ENCODE measurements at regions not wholly inside any gene's neighbourhood (a gene's known extent, or its start where the extent isn't known, plus 50 kb on each side); places are given as distances from the start of the nearest gene placed in this dataset.

DNA sequence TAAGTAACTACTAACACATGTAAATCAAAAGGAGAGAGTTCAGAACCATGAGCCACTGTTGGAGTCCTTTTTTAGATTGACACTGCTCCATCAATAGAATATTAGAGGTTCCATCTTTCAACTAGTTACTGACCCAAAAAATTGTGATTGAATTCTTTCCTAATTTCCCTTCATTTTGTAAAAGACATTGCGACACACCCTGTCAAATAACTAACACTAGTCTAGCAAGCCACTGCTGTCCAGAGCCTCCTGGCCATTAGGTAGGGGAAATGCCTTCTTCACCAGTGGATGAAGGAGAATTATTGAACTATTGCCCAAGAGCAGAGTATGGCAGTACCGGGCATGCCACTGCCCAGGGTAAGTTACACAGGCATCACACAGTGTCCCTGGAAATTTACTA lies 282.3 kb downstream of the FOXA2 start:
- no peak overlapping the region for H3K23ac ChIP-seq (ENCODE audit: insufficient read length, low read depth, low read length)
- H4K20me1 ChIP-seq (ENCODE audit: control insufficient read depth, insufficient read depth, insufficient read length): no peaks in the 10 kb centered on the region
- no peaks in the 10 kb centered on the region for H3K79me2 ChIP-seq (ENCODE audit: insufficient read depth, low read length)
- no peak overlapping the region for H3K18ac ChIP-seq (ENCODE audit: insufficient read length, low read depth, low read length)
- no peak overlapping the region for H3K4ac ChIP-seq (ENCODE audit: low read depth, low read length)
- H3K79me1 ChIP-seq (ENCODE audit: insufficient read depth, low read depth, low read length, poor library complexity, severe bottlenecking): no peaks in the 10 kb centered on the region
- H2AFZ ChIP-seq (ENCODE audit: low read length): no peak overlapping the region
- H2BK20ac ChIP-seq (ENCODE audit: low read depth, low read length, poor library complexity, severe bottlenecking): no peak overlapping the region
- no peak overlapping the region for H3K56ac ChIP-seq (ENCODE audit: insufficient read length, low read depth, low read length)
- Mint-ChIP-seq H3K9me3 (peaks cover 2 to 3% of the 10 kb centered on the region in 2 experiments; a peak in 1 of 5 replicates), H3K36me3 (ENCODE audit: insufficient read depth in 1 of 3, low read depth in 3 of 3) (peaks cover 0 to 6% (median 0%) of the 10 kb centered on the region in 3 experiments; a peak in 1 of 7 replicates), H3K4me3 (no peak overlapping the region), H3K27ac (no peak overlapping the region), H3K4me1 (no peaks in the 10 kb centered on the region), H3K27me3 (ENCODE audit: low read depth) (peaks cover 41% of the 10 kb centered on the region)
- no peak overlapping the region for H4K8ac ChIP-seq (replicated peaks; ENCODE audit: insufficient read length, low read depth, low read length)
- H2AK5ac ChIP-seq (ENCODE audit: insufficient read length, low read length): no peak overlapping the region
- H3K9ac ChIP-seq (ENCODE audit: extremely low read depth, insufficient read length, low read length): no peak overlapping the region
- no peaks in the 10 kb centered on the region for H3K4me1 ChIP-seq (ENCODE audit: insufficient read depth, low read length)
- DNase-seq: no peak
- no peaks in the 10 kb centered on the region for H3K9me3 ChIP-seq (ENCODE audit: control insufficient read depth, low read depth, low read length)
- no peak overlapping the region for H4K5ac ChIP-seq (ENCODE audit: insufficient read length, low read depth, low read length)
- H3T11ph ChIP-seq (ENCODE audit: low read length): no peak overlapping the region
- no peak overlapping the region for H2BK15ac ChIP-seq (ENCODE audit: low read depth, low read length)
- TF ChIP-seq, protein P1, sequence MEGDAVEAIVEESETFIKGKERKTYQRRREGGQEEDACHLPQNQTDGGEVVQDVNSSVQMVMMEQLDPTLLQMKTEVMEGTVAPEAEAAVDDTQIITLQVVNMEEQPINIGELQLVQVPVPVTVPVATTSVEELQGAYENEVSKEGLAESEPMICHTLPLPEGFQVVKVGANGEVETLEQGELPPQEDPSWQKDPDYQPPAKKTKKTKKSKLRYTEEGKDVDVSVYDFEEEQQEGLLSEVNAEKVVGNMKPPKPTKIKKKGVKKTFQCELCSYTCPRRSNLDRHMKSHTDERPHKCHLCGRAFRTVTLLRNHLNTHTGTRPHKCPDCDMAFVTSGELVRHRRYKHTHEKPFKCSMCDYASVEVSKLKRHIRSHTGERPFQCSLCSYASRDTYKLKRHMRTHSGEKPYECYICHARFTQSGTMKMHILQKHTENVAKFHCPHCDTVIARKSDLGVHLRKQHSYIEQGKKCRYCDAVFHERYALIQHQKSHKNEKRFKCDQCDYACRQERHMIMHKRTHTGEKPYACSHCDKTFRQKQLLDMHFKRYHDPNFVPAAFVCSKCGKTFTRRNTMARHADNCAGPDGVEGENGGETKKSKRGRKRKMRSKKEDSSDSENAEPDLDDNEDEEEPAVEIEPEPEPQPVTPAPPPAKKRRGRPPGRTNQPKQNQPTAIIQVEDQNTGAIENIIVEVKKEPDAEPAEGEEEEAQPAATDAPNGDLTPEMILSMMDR (conservative IDR thresholded peaks at IDR 0.05): no peak
- no peaks in the 10 kb centered on the region; the same call in 1 of the 2 replicates for H3K27me3 ChIP-seq (ENCODE audit: insufficient read depth, low read length)
- no CpG with 5 or more reads among the region's 2 CpGs for WGBS (ENCODE audit: extremely low coverage, insufficient read length, low lambda C conversion rate)
- H2BK5ac ChIP-seq (ENCODE audit: insufficient read length, low read length): no peak overlapping the region
- H3K14ac ChIP-seq (ENCODE audit: insufficient read depth, low read length): no peak overlapping the region
- no peak overlapping the region for H2BK120ac ChIP-seq (ENCODE audit: low read depth, low read length, poor library complexity, severe bottlenecking)
- H3K23me2 ChIP-seq (ENCODE audit: insufficient read length, low read depth, low read length, poor library complexity, severe bottlenecking): no peaks in the 10 kb centered on the region
- H2BK12ac ChIP-seq (ENCODE audit: insufficient read length, low read depth, low read length): no peak overlapping the region
- no peak overlapping the region for H4K91ac ChIP-seq (ENCODE audit: insufficient read length, low read depth, low read length)
- no peak overlapping the region for H3K27ac ChIP-seq (ENCODE audit: insufficient read length, low read depth, low read length)
- no peak overlapping the region for H3K4me2 ChIP-seq (ENCODE audit: insufficient read depth, insufficient read length, low read length)

Measured in H9 (cell line).